Cardiac fibroblast (primary cell): ENCODE measurements at regions not wholly inside any gene's neighbourhood (a gene's known extent, or its start where the extent isn't known, plus 50 kb on each side); places are given as distances from the start of the nearest gene placed in this dataset.

Experiments used
- DNase-seq, 2 donors: peaks; one replicate each; pipeline versions ENCODE4 v3.0.0 to v3.0.0-alpha.2; 2010; ENCODE audit warnings: low read depth in 2 of 2
- H3K4me3 ChIP-seq, 2 donors: replicated peaks in 1 of 2; 1 replicate in 1 of 2; 2 replicates in 1 of 2; pipeline ENCODE4 v1.5.1; 2011; ENCODE audit warnings: low read depth in 2 of 2, low read length in 2 of 2, mild to moderate bottlenecking in 2 of 2, moderate library complexity in 1 of 2
- CTCF ChIP-seq: IDR thresholded peaks from one replicate; pipeline ENCODE4 v1.5.1; 2011; ENCODE audit warnings: low read depth, mild to moderate bottlenecking, low read length, inconsistent platforms

GRCh38 chr2:53235836-53236582, 531.6 kb upstream of the CHAC2 start:
- no peak for DNase-seq
- TF ChIP-seq CTCF, result no peak
- no peak overlapping the region for H3K4me3 ChIP-seq

GRCh38 chr2:53234548-53234903, 533.1 kb upstream of the CHAC2 start:
- H3K4me3 ChIP-seq, result no peak overlapping the region
- no peak for DNase-seq
- TF ChIP-seq CTCF, result no peak

- no peak for TF ChIP-seq CTCF
- DNase-seq, result no peak
- H3K4me3 ChIP-seq, result no peak overlapping the region
These were observed 533.7 kb upstream of the CHAC2 start for GRCh38 chr2:53233759-53234547.

GRCh38 chr2:53231908-53232307, 535.7 kb upstream of the CHAC2 start:
- no peak for DNase-seq
- no peak overlapping the region for H3K4me3 ChIP-seq
- no peak for TF ChIP-seq CTCF

- no peak for TF ChIP-seq CTCF
- DNase-seq, result no peak
- H3K4me3 ChIP-seq, result no peak overlapping the region
These were observed 536.9 kb upstream of the CHAC2 start for GRCh38 chr2:53230691-53231090.

- no peak for DNase-seq
- no peak overlapping the region for H3K4me3 ChIP-seq
- no peak for TF ChIP-seq CTCF
These were observed 540.1 kb upstream of the CHAC2 start for GRCh38 chr2:53227535-53227934.
